CD8-positive, alpha-beta memory T cell (primary cell): ENCODE measurements at regions not wholly inside any gene's neighbourhood (a gene's known extent, or its start where the extent isn't known, plus 50 kb on each side); places are given as distances from the start of the nearest gene placed in this dataset.

Experiments
- CTCF ChIA-PET: fragments of 350-600 bp; sonication (Branson Sonifier 250); formaldehyde crosslinking; loops from one replicate; lab custom pipeline; 2021; ENCODE audit warnings: antibody characterized with exemption; lab: Charles Lee
- POLR2A ChIA-PET: fragments of 350-600 bp; sonication (Branson Sonifier 250); formaldehyde crosslinking; loops from one replicate; lab custom pipeline; 2021; ENCODE audit warnings: antibody characterized with exemption; lab: Charles Lee
- DNase-seq, 5 donors: peaks; one replicate each; pipeline versions ENCODE4 v3.0.0 to v3.0.0-alpha.2; 2020 to 2022; ENCODE audit warnings: mixed read lengths in 1 of 5
- H3K27ac ChIP-seq: one replicate; pipeline ENCODE4 v1.7.0; 2013; ENCODE audit warnings: low read depth, mild to moderate bottlenecking, low read length, moderate library complexity
- H3K27me3 ChIP-seq: 2 replicates; pipeline ENCODE4 v1.7.0; 2013; ENCODE audit warnings: low read length, mild to moderate bottlenecking; ENCODE audit not compliant: insufficient read depth, poor library complexity, severe bottlenecking
- H3K36me3 ChIP-seq: 2 replicates; pipeline ENCODE4 v1.7.0; 2013; ENCODE audit warnings: mild to moderate bottlenecking, low read length, moderate library complexity; ENCODE audit not compliant: insufficient read depth
- H3K4me1 ChIP-seq: 2 replicates; pipeline ENCODE4 v1.7.0; 2013; ENCODE audit warnings: mild to moderate bottlenecking, low read length, moderate library complexity; ENCODE audit not compliant: insufficient read depth
- H3K4me3 ChIP-seq: 2 replicates; pipeline ENCODE4 v1.7.0; 2013; ENCODE audit warnings: mild to moderate bottlenecking, low read length
- H3K9me3 ChIP-seq: 2 replicates; pipeline ENCODE4 v1.7.0; 2013; ENCODE audit warnings: mild to moderate bottlenecking, low read length
- H3K27ac Mint-ChIP-seq, 8 donors: one replicate each; pipeline ENCODE4 v1.8.0; 2020 to 2021; ENCODE audit warnings: mixed read lengths in 8 of 8, mild to moderate bottlenecking in 6 of 8, inconsistent platforms in 3 of 8, moderate library complexity in 3 of 8
- H3K27me3 Mint-ChIP-seq, 2 donors: one replicate each; pipeline ENCODE4 v1.8.0; 2020 to 2021; ENCODE audit warnings: mixed read lengths in 2 of 2, mild to moderate bottlenecking in 1 of 2, moderate library complexity in 1 of 2
- H3K36me3 Mint-ChIP-seq, 3 donors: one replicate each; pipeline ENCODE4 v1.8.0; 2020 to 2021; ENCODE audit warnings: mixed read lengths in 3 of 3, inconsistent platforms in 1 of 3, mild to moderate bottlenecking in 1 of 3
- H3K4me1 Mint-ChIP-seq, 3 donors: one replicate each; pipeline ENCODE4 v1.8.0; 2020 to 2021; ENCODE audit warnings: mixed read lengths in 3 of 3, inconsistent platforms in 1 of 3, mild to moderate bottlenecking in 1 of 3
- H3K4me3 Mint-ChIP-seq, 7 donors: one replicate each; pipeline ENCODE4 v1.8.0; 2020 to 2021; ENCODE audit warnings: mixed read lengths in 7 of 7, mild to moderate bottlenecking in 6 of 7, moderate library complexity in 4 of 7, inconsistent platforms in 2 of 7
- H3K9me3 Mint-ChIP-seq, 5 donors: one replicate each; pipeline ENCODE4 v1.8.0; 2020 to 2022; ENCODE audit warnings: mixed read lengths in 5 of 5, mild to moderate bottlenecking in 3 of 5, moderate library complexity in 2 of 5, inconsistent platforms in 1 of 5

- no peak for DNase-seq
- peaks cover 13 to 23% (median 18%) of the 10 kb centered on the region in 3 donors for H3K4me1 Mint-ChIP-seq
- CTCF ChIA-PET, result no interaction called here
- no peaks in the 10 kb centered on the region for H3K36me3 ChIP-seq
- no peak overlapping the region for H3K27ac ChIP-seq
- no peak overlapping the region for H3K4me3 Mint-ChIP-seq
- H3K27me3 ChIP-seq, result no peaks in the 10 kb centered on the region
- peaks cover 0 to 4% (median under 1%) of the 10 kb centered on the region in 3 donors for H3K36me3 Mint-ChIP-seq
- no peaks in the 10 kb centered on the region for H3K27me3 Mint-ChIP-seq
- H3K4me1 ChIP-seq, result peaks cover 11% of the 10 kb centered on the region
- POLR2A ChIA-PET, result no interaction called here
- H3K4me3 ChIP-seq, result no peak overlapping the region
- H3K27ac Mint-ChIP-seq, result no peak overlapping the region
- H3K9me3 ChIP-seq, result no peaks in the 10 kb centered on the region
- H3K9me3 Mint-ChIP-seq, result no peaks in the 10 kb centered on the region
Observed at GRCh38 chr15:95442107-95442719, 888.3 kb upstream of the NR2F2 start.

DNA sequence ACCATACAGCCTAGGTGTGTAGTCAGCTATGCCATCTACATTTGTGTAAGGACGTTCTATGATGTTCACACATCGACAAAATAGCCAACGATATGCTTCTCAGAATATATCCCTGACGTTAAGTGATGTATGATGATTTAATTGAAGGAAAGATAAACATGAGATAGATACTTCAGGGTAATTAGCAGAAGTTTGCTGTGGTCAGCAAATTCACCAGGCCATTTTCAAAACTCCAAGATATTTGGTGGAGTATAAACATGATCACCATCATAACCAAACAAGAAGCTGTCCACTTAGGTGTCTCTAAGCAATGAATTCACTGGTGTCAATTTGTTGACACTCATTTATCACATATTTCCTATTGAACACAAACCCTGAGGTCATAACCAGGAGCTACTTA, 885.6 kb upstream of the NR2F2 start:
- Histone ChIP-seq H3K9me3 (no peaks in the 10 kb centered on the region), H3K36me3 (no peaks in the 10 kb centered on the region), H3K27ac (no peak overlapping the region), H3K4me1 (peaks cover 17% of the 10 kb centered on the region), H3K4me3 (no peak overlapping the region), H3K27me3 (no peaks in the 10 kb centered on the region)
- H3K27ac Mint-ChIP-seq, result no peak overlapping the region
- ChIA-PET CTCF (no interaction called here), POLR2A (no interaction called here)
- peaks cover 0 to 9% of the 10 kb centered on the region in 2 donors for H3K27me3 Mint-ChIP-seq
- H3K9me3 Mint-ChIP-seq, result no peaks in the 10 kb centered on the region
- H3K4me1 Mint-ChIP-seq, result peaks cover 20 to 35% (median 22%) of the 10 kb centered on the region in 3 donors
- H3K4me3 Mint-ChIP-seq, result no peak overlapping the region
- DNase-seq, result no peak
- H3K36me3 Mint-ChIP-seq, result peaks cover 0 to 4% (median 0%) of the 10 kb centered on the region in 3 donors

GRCh38 chr15:95446854-95447253, 883.6 kb upstream of the NR2F2 start:
- peaks cover 20 to 35% (median 22%) of the 10 kb centered on the region in 3 donors for H3K4me1 Mint-ChIP-seq
- H3K9me3 Mint-ChIP-seq, result no peaks in the 10 kb centered on the region
- peak overlapping the region in 1 of 8 donors; percentile 16 for H3K27ac Mint-ChIP-seq
- Histone ChIP-seq H3K36me3 (no peaks in the 10 kb centered on the region), H3K4me1 (peaks cover 17% of the 10 kb centered on the region), H3K27me3 (no peaks in the 10 kb centered on the region), H3K4me3 (peak overlapping the region; percentile 18), H3K9me3 (no peaks in the 10 kb centered on the region), H3K27ac (no peak overlapping the region)
- POLR2A ChIA-PET, result no interaction called here
- peak overlapping the region in 6 of 7 donors; percentile 38 to 76 (median 56) for H3K4me3 Mint-ChIP-seq
- peak in 2 of 5 donors; percentile 69 to 72 for DNase-seq
- CTCF ChIA-PET, result no interaction called here
- peaks cover under 1 to 9% of the 10 kb centered on the region in 2 donors for H3K27me3 Mint-ChIP-seq
- peaks cover 0 to 4% (median 0%) of the 10 kb centered on the region in 3 donors for H3K36me3 Mint-ChIP-seq

GRCh38 chr15:95447486-95447885, 883.0 kb upstream of the NR2F2 start:
- H3K4me3 Mint-ChIP-seq, result peak overlapping the region in 3 of 7 donors; percentile 38 to 57 (median 55)
- peak overlapping the region in 1 of 8 donors; percentile 1 for H3K27ac Mint-ChIP-seq
- Histone ChIP-seq H3K36me3 (no peaks in the 10 kb centered on the region), H3K4me1 (peaks cover 17% of the 10 kb centered on the region), H3K27me3 (no peaks in the 10 kb centered on the region), H3K27ac (no peak overlapping the region), H3K4me3 (peak overlapping the region; percentile 18), H3K9me3 (no peaks in the 10 kb centered on the region)
- DNase-seq, result no peak
- H3K9me3 Mint-ChIP-seq, result no peaks in the 10 kb centered on the region
- H3K4me1 Mint-ChIP-seq, result peaks cover 20 to 35% (median 22%) of the 10 kb centered on the region in 3 donors
- ChIA-PET CTCF (no interaction called here), POLR2A (no interaction called here)
- H3K27me3 Mint-ChIP-seq, result peaks cover 1 to 9% of the 10 kb centered on the region in 2 donors
- peaks cover 0 to 4% (median 0%) of the 10 kb centered on the region in 3 donors for H3K36me3 Mint-ChIP-seq

DNA sequence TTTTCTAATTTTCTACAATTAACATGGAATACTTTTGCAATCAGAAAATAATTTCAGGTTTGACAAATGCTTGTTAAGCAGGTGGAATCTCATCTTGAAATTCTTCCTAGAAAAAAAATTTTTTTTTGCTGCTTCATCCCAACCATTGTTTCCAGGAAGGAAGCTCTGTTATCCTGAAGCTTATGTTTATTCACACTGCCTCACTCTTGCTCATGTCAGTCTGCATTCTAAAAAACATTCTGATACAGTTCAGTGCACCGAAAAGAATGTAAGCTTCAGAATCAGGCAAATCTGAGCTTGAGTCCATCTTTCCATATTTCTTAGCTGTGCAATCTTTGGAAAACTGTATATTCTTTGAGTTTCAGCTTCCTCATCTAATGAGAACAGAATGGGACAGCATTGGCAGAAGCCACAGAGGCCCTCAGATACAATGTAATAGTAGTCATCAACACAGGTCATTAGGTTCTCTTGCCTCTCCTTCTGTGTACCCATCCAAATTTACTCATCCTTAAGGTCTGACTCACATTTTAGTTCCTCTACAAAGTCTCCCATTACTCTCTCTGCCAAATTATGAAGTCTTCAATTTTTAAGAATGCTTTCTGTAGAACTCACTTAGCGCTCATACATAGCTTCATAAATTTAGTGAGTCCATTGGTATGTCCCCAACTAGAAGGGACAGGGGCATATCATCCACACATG, 881.8 kb upstream of the NR2F2 start:
- no peak overlapping the region for H3K4me3 ChIP-seq
- no peaks in the 10 kb centered on the region for H3K9me3 ChIP-seq
- H3K4me1 Mint-ChIP-seq, result peaks cover 20 to 35% (median 22%) of the 10 kb centered on the region in 3 donors
- H3K27me3 Mint-ChIP-seq, result peaks cover 1 to 9% of the 10 kb centered on the region in 2 donors
- no peaks in the 10 kb centered on the region for H3K36me3 Mint-ChIP-seq
- H3K9me3 Mint-ChIP-seq, result no peaks in the 10 kb centered on the region
- ChIA-PET CTCF (interaction anchor here (1.3 kb wide), 2 partner anchors 9 to 238 kb away, joined by 3 read pairs; no protein-coding TSS in a partner anchor), POLR2A (no interaction called here)
- no peaks in the 10 kb centered on the region for H3K27me3 ChIP-seq
- H3K4me3 Mint-ChIP-seq, result no peak overlapping the region
- no peak overlapping the region for H3K27ac Mint-ChIP-seq
- H3K4me1 ChIP-seq, result peaks cover 17% of the 10 kb centered on the region
- no peaks in the 10 kb centered on the region for H3K36me3 ChIP-seq
- no peak for DNase-seq
- no peak overlapping the region for H3K27ac ChIP-seq

GRCh38 chr15:95449230-95449628, 881.3 kb upstream of the NR2F2 start:
- H3K27me3 ChIP-seq, result no peaks in the 10 kb centered on the region
- CTCF ChIA-PET, result interaction anchor here (1.3 kb wide), 2 partner anchors 10 to 237 kb away, joined by 3 read pairs; no protein-coding TSS in a partner anchor
- POLR2A ChIA-PET, result no interaction called here
- Mint-ChIP-seq H3K9me3 (no peaks in the 10 kb centered on the region), H3K27ac (no peak overlapping the region), H3K4me1 (peaks cover 20 to 35% (median 22%) of the 10 kb centered on the region in 3 donors), H3K36me3 (no peaks in the 10 kb centered on the region), H3K27me3 (peaks cover 1 to 9% of the 10 kb centered on the region in 2 donors), H3K4me3 (no peak overlapping the region)
- DNase-seq, result no peak
- H3K9me3 ChIP-seq, result no peaks in the 10 kb centered on the region
- H3K27ac ChIP-seq, result no peak overlapping the region
- H3K36me3 ChIP-seq, result no peaks in the 10 kb centered on the region
- H3K4me3 ChIP-seq, result no peak overlapping the region
- H3K4me1 ChIP-seq, result peaks cover 17% of the 10 kb centered on the region

DNA sequence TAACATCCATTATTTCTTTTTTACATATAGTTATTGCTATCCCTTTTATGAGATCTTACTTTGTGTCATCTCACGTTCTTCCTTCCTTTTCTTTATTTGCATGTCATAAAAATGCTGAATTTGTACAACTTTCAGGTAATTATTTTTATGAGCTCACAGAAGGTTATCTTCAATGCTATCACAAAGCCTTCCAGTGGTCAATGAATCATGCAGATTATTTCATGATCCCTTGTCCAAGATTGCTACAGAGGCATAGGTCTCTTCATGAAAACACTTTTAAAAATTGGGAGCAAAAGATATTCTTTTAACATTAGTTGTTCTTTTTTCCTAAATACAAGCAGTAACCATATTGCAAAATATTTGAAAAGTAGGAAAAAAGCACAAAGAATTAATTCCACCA, 880.1 kb upstream of the NR2F2 start:
- peaks cover 29% of the 10 kb centered on the region for H3K4me1 ChIP-seq
- Mint-ChIP-seq H3K9me3 (no peaks in the 10 kb centered on the region), H3K36me3 (no peaks in the 10 kb centered on the region), H3K4me3 (no peak overlapping the region), H3K27me3 (peaks cover 1 to 9% of the 10 kb centered on the region in 2 donors), H3K4me1 (peaks cover 25 to 36% (median 29%) of the 10 kb centered on the region in 3 donors), H3K27ac (no peak overlapping the region)
- no peak for DNase-seq
- no peaks in the 10 kb centered on the region for H3K9me3 ChIP-seq
- ChIA-PET POLR2A (no interaction called here), CTCF (no interaction called here)
- no peaks in the 10 kb centered on the region for H3K36me3 ChIP-seq
- H3K27ac ChIP-seq, result no peak overlapping the region
- H3K4me3 ChIP-seq, result no peak overlapping the region
- H3K27me3 ChIP-seq, result no peaks in the 10 kb centered on the region

DNA sequence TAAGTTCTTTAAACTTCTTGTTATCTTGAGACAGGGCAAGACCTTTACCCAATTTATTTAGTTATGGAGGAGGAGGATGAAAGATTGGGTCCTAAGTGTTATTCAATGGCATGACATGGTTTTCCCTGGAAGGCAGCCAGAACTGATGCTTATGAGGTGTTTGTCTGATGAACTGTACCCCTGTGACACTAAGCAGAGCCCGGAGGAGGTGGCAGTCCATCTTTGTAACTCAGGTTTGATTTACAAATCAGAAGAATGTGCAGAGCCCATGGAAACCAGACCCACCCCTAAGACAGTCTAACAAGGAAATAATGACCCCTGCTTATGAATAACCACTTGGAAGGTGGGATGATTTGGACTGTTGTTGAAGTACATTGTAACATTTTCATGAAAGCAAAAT, 878.6 kb upstream of the NR2F2 start:
- H3K4me1 Mint-ChIP-seq, result peaks cover 25 to 34% (median 31%) of the 10 kb centered on the region in 3 donors
- ChIA-PET POLR2A (no interaction called here), CTCF (no interaction called here)
- H3K27ac Mint-ChIP-seq, result no peak overlapping the region
- no peak overlapping the region for H3K4me3 Mint-ChIP-seq
- Histone ChIP-seq H3K27ac (no peak overlapping the region), H3K4me1 (peaks cover 29% of the 10 kb centered on the region), H3K36me3 (no peaks in the 10 kb centered on the region), H3K4me3 (no peak overlapping the region), H3K9me3 (no peaks in the 10 kb centered on the region), H3K27me3 (no peaks in the 10 kb centered on the region)
- peaks cover 1 to 9% of the 10 kb centered on the region in 2 donors for H3K27me3 Mint-ChIP-seq
- H3K36me3 Mint-ChIP-seq, result no peaks in the 10 kb centered on the region
- no peak for DNase-seq
- H3K9me3 Mint-ChIP-seq, result no peaks in the 10 kb centered on the region
